Neural cell (in vitro differentiated cells): ENCODE measurements at regions not wholly inside any gene's neighbourhood (a gene's known extent, or its start where the extent isn't known, plus 50 kb on each side); places are given as distances from the start of the nearest gene placed in this dataset.

Source experiments
- H2AFZ ChIP-seq: fragments of 200-600, 300-800 bp; sonication (generic), shearing (Covaris generic); 2 replicates; pipeline ENCODE4 v1.6.0; 2014; ENCODE audit warnings: low read depth, mild to moderate bottlenecking, antibody characterized with exemption, low read length, moderate library complexity
- H3F3A ChIP-seq: fragments of 200-600 bp; shearing (Covaris generic); 2 replicates; pipeline ENCODE4 v1.6.1; 2016; ENCODE audit warnings: mild to moderate bottlenecking, moderate library complexity, mixed read lengths, antibody characterized with exemption, low read length; ENCODE audit not compliant: insufficient read depth, poor library complexity, severe bottlenecking
- H3K27ac ChIP-seq: fragments of 200-600, 300-800 bp; sonication (generic), shearing (Covaris generic); 2 replicates; pipeline ENCODE4 v1.5.1; 2014; ENCODE audit warnings: mild to moderate bottlenecking, low read length, moderate library complexity
- H3K27me3 ChIP-seq: fragments of 300-800, 200-600 bp; sonication (generic), shearing (Covaris generic); 2 replicates; pipeline ENCODE4 v1.6.0; 2014; ENCODE audit warnings: mild to moderate bottlenecking, low read depth, low read length, moderate library complexity; ENCODE audit not compliant: insufficient read depth
- H3K36me3 ChIP-seq: fragments of 300-800, 200-600 bp; sonication (generic), shearing (Covaris generic); 2 replicates; pipeline ENCODE4 v1.5.1; 2014; ENCODE audit warnings: mild to moderate bottlenecking, antibody characterized with exemption, low read length, moderate library complexity; ENCODE audit not compliant: insufficient read depth
- H3K4me2 ChIP-seq: fragments of 300-800, 200-600 bp; sonication (generic), shearing (Covaris generic); 2 replicates; pipeline ENCODE4 v1.6.0; 2014; ENCODE audit warnings: mild to moderate bottlenecking, low read length
- H3K4me3 ChIP-seq: fragments of 300-800, 200-600 bp; sonication (generic), shearing (Covaris generic); 2 replicates; pipeline ENCODE4 v1.5.1; 2014; ENCODE audit warnings: mild to moderate bottlenecking, low read length, moderate library complexity
- H3K79me2 ChIP-seq: fragments of 200-600 bp; shearing (Covaris generic); replicated peaks from 2 replicates; pipeline ENCODE4 v1.6.0; 2014; ENCODE audit warnings: mild to moderate bottlenecking, low read length, moderate library complexity; ENCODE audit not compliant: insufficient read depth
- H3K9ac ChIP-seq: fragments of 300-800, 200-600 bp; sonication (generic), shearing (Covaris generic); 2 replicates; pipeline ENCODE4 v1.6.1; 2016; ENCODE audit warnings: mild to moderate bottlenecking, low read length, mixed read lengths
- H3K9me2 ChIP-seq: fragments of 200-600 bp; shearing (Covaris generic); 2 replicates; pipeline ENCODE4 v1.6.1; 2016; ENCODE audit warnings: mild to moderate bottlenecking, low read length, mixed read lengths; ENCODE audit not compliant: insufficient read depth
- H3K9me3 ChIP-seq: fragments of 200-600, 300-800 bp; sonication (generic), shearing (Covaris generic); 2 replicates; pipeline ENCODE4 v1.6.1; 2016; ENCODE audit warnings: mild to moderate bottlenecking, mixed run types, low read length, moderate library complexity, mixed read lengths
- H4K20me1 ChIP-seq: fragments of 200-600 bp; shearing (Covaris generic); 2 replicates; pipeline ENCODE4 v1.6.1; 2016; ENCODE audit warnings: mild to moderate bottlenecking, mixed run types; ENCODE audit not compliant: insufficient read depth
- EP300 ChIP-seq: fragments of 450-650 bp; conservative IDR thresholded peaks from 2 replicates; pipeline ENCODE4 v1.6.1; 2014; ENCODE audit warnings: antibody characterized with exemption, mild to moderate bottlenecking, moderate library complexity; ENCODE audit not compliant: poor library complexity, severe bottlenecking
- EZH2 ChIP-seq: fragments of 200-600, 300-800 bp; shearing (Covaris generic), sonication (generic); IDR thresholded peaks from 2 replicates; pipeline ENCODE4 v1.6.1; 2014; ENCODE audit warnings: antibody characterized with exemption, low read length, borderline replicate concordance, mild to moderate bottlenecking; ENCODE audit not compliant: insufficient read depth, poor library complexity, severe bottlenecking
- MXI1 ChIP-seq: fragments of 450-650 bp; conservative IDR thresholded peaks from 2 replicates; pipeline ENCODE4 v1.6.1; 2014; ENCODE audit warnings: antibody characterized with exemption, mild to moderate bottlenecking; ENCODE audit not compliant: poor library complexity, severe bottlenecking
- POLR2AphosphoS5 ChIP-seq: IDR thresholded peaks from 2 replicates; pipeline ENCODE4 v1.6.1; 2012
- RAD21 ChIP-seq: fragments of 450-650 bp; conservative IDR thresholded peaks from 2 replicates; pipeline ENCODE4 v1.6.1; 2014; ENCODE audit warnings: antibody characterized with exemption, mild to moderate bottlenecking, moderate library complexity
- SMC3 ChIP-seq: fragments of 450-650 bp; conservative IDR thresholded peaks from 2 replicates; pipeline ENCODE4 v1.6.1; 2014; ENCODE audit warnings: antibody characterized with exemption, mild to moderate bottlenecking, moderate library complexity; ENCODE audit not compliant: poor library complexity
- TAF1 ChIP-seq: IDR thresholded peaks from 2 replicates; pipeline ENCODE4 v1.6.1; 2012; ENCODE audit warnings: low read depth
- TF ChIP-seq, protein P1 (sequence below): IDR thresholded peaks from 2 replicates; pipeline ENCODE4 v1.6.1; 2012; ENCODE audit warnings: borderline replicate concordance
- TF ChIP-seq, protein P2 (sequence below): fragments of 450-650 bp; IDR thresholded peaks from 2 replicates; pipeline ENCODE4 v1.5.1; 2014; ENCODE audit warnings: antibody characterized with exemption, mild to moderate bottlenecking, moderate library complexity; ENCODE audit not compliant: poor library complexity, severe bottlenecking

DNA sequence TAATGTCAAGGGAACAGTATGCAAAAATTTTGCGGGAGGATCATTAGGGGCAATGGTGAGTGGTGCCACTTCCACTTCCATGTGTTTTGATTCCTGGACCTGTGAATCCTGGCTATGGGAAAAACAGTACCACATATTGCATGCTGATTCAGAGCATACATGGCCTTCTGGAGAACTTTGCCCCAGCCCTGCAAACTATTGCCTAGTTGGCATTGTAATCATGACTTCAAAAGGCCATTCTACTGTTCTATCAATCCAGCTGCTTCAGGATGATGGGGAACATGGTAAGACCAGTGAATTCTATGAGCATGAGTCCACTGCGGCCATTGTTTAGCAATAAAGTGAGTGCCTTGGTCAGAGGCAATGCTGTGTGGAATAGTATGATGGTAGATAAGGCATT is 75.3 kb upstream of the ZC3H15 start:
- Histone ChIP-seq H3K9ac (no peak overlapping the region), H3K36me3 (no peaks in the 10 kb centered on the region), H3K4me3 (no peak overlapping the region), H3K27me3 (no peaks in the 10 kb centered on the region), H3K4me2 (no peak overlapping the region), H4K20me1 (no peaks in the 10 kb centered on the region), H3K9me2 (no peaks in the 10 kb centered on the region), H2AFZ (no peak overlapping the region), H3K27ac (no peak overlapping the region), H3K9me3 (no peaks in the 10 kb centered on the region), H3K79me2 (no peaks in the 10 kb centered on the region), H3F3A (no peaks in the 10 kb centered on the region)
- TF ChIP-seq, protein P1, sequence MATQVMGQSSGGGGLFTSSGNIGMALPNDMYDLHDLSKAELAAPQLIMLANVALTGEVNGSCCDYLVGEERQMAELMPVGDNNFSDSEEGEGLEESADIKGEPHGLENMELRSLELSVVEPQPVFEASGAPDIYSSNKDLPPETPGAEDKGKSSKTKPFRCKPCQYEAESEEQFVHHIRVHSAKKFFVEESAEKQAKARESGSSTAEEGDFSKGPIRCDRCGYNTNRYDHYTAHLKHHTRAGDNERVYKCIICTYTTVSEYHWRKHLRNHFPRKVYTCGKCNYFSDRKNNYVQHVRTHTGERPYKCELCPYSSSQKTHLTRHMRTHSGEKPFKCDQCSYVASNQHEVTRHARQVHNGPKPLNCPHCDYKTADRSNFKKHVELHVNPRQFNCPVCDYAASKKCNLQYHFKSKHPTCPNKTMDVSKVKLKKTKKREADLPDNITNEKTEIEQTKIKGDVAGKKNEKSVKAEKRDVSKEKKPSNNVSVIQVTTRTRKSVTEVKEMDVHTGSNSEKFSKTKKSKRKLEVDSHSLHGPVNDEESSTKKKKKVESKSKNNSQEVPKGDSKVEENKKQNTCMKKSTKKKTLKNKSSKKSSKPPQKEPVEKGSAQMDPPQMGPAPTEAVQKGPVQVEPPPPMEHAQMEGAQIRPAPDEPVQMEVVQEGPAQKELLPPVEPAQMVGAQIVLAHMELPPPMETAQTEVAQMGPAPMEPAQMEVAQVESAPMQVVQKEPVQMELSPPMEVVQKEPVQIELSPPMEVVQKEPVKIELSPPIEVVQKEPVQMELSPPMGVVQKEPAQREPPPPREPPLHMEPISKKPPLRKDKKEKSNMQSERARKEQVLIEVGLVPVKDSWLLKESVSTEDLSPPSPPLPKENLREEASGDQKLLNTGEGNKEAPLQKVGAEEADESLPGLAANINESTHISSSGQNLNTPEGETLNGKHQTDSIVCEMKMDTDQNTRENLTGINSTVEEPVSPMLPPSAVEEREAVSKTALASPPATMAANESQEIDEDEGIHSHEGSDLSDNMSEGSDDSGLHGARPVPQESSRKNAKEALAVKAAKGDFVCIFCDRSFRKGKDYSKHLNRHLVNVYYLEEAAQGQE, result no peak
- TF ChIP-seq EP300 (no peak), SMC3 (no peak), EZH2 (no peak), MXI1 (no peak), POLR2AphosphoS5 (no peak), RAD21 (no peak), TAF1 (no peak)
- TF ChIP-seq, protein P2, sequence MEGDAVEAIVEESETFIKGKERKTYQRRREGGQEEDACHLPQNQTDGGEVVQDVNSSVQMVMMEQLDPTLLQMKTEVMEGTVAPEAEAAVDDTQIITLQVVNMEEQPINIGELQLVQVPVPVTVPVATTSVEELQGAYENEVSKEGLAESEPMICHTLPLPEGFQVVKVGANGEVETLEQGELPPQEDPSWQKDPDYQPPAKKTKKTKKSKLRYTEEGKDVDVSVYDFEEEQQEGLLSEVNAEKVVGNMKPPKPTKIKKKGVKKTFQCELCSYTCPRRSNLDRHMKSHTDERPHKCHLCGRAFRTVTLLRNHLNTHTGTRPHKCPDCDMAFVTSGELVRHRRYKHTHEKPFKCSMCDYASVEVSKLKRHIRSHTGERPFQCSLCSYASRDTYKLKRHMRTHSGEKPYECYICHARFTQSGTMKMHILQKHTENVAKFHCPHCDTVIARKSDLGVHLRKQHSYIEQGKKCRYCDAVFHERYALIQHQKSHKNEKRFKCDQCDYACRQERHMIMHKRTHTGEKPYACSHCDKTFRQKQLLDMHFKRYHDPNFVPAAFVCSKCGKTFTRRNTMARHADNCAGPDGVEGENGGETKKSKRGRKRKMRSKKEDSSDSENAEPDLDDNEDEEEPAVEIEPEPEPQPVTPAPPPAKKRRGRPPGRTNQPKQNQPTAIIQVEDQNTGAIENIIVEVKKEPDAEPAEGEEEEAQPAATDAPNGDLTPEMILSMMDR, result no peak

DNA sequence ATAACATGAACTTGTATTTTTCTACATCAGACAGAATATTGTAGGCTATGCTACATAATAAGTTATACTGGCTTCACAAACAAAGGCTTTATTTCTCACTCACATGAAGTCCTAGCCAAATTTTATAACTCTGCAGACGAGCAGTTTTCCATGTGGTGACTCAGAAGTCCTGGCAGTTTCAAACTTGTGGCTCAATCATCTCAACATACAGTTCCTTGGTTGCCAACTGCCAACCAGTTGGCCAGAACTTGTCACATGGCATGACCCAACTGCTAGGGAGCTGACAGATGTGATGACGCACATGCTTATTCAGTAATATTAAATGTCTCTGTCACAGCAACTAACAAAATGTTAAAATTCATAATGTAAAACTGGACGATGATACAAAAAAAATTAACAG is 63.8 kb upstream of the ZC3H15 start:
- Histone ChIP-seq H3K4me3 (no peak overlapping the region), H2AFZ (no peak overlapping the region), H3F3A (no peaks in the 10 kb centered on the region), H3K9me2 (no peaks in the 10 kb centered on the region), H3K27me3 (no peaks in the 10 kb centered on the region), H3K9ac (no peak overlapping the region), H3K9me3 (no peaks in the 10 kb centered on the region), H3K36me3 (no peaks in the 10 kb centered on the region), H3K27ac (no peak overlapping the region), H4K20me1 (no peaks in the 10 kb centered on the region), H3K4me2 (no peak overlapping the region), H3K79me2 (no peaks in the 10 kb centered on the region)
- no peak for TF ChIP-seq TAF1
- TF ChIP-seq EP300, result no peak
- no peak for TF ChIP-seq RAD21
- TF ChIP-seq, protein P1, result no peak
- no peak for TF ChIP-seq EZH2
- TF ChIP-seq POLR2AphosphoS5, result no peak
- TF ChIP-seq SMC3, result no peak
- TF ChIP-seq MXI1, result no peak
- TF ChIP-seq, protein P2, result no peak
